Osteocyte (in vitro differentiated cells): ENCODE measurements at regions not wholly inside any gene's neighbourhood (a gene's known extent, or its start where the extent isn't known, plus 50 kb on each side); places are given as distances from the start of the nearest gene placed in this dataset.

ENCODE experiments used
- DNase-seq: peaks from one replicate; pipeline ENCODE4 v3.0.0; 2021; ENCODE audit warnings: mixed read lengths; ENCODE audit not compliant: unreplicated experiment; ENCODE audit errors: extremely low spot score
- H3K27ac Mint-ChIP-seq: one replicate; pipeline ENCODE4 v1.8.0; 2021; ENCODE audit warnings: mild to moderate bottlenecking, mixed read lengths; ENCODE audit not compliant: unreplicated experiment
- H3K27me3 Mint-ChIP-seq: one replicate; pipeline ENCODE4 v1.8.0; 2021; ENCODE audit warnings: mixed read lengths; ENCODE audit not compliant: unreplicated experiment
- H3K36me3 Mint-ChIP-seq: one replicate; pipeline ENCODE4 v1.8.0; 2021; ENCODE audit warnings: mixed read lengths; ENCODE audit not compliant: unreplicated experiment
- H3K4me1 Mint-ChIP-seq: one replicate; pipeline ENCODE4 v1.8.0; 2021; ENCODE audit warnings: mixed read lengths; ENCODE audit not compliant: unreplicated experiment
- H3K4me3 Mint-ChIP-seq: one replicate; pipeline ENCODE4 v1.8.0; 2021; ENCODE audit warnings: mild to moderate bottlenecking, moderate library complexity, mixed read lengths; ENCODE audit not compliant: unreplicated experiment
- H3K9me3 Mint-ChIP-seq: one replicate; pipeline ENCODE4 v1.8.0; 2021; ENCODE audit warnings: mixed read lengths; ENCODE audit not compliant: unreplicated experiment
- CTCF ChIP-seq: fragments of 200-600 bp; sonication (generic); IDR thresholded peaks from 2 replicates; pipeline ENCODE4 v1.5.0; 2021; ENCODE audit warnings: antibody characterized with exemption, mild to moderate bottlenecking, moderate library complexity

GRCh38 chr1:219460081-219460895 lies 152.6 kb downstream of the ZC3H11B start:
- H3K27me3 Mint-ChIP-seq, result no peaks in the 10 kb centered on the region
- no peak for TF ChIP-seq CTCF
- H3K4me1 Mint-ChIP-seq, result peaks cover 14% of the 10 kb centered on the region
- H3K27ac Mint-ChIP-seq, result no peak overlapping the region
- H3K9me3 Mint-ChIP-seq, result no peaks in the 10 kb centered on the region
- no peaks in the 10 kb centered on the region for H3K36me3 Mint-ChIP-seq
- no peak for DNase-seq
- no peak overlapping the region for H3K4me3 Mint-ChIP-seq

- peak; percentile 83 for DNase-seq
- no peaks in the 10 kb centered on the region for H3K36me3 Mint-ChIP-seq
- peaks cover 2% of the 10 kb centered on the region for H3K9me3 Mint-ChIP-seq
- peaks cover 2% of the 10 kb centered on the region for H3K27me3 Mint-ChIP-seq
- TF ChIP-seq CTCF, result no peak
- no peak overlapping the region for H3K27ac Mint-ChIP-seq
- H3K4me1 Mint-ChIP-seq, result peaks cover 14% of the 10 kb centered on the region
- H3K4me3 Mint-ChIP-seq, result no peak overlapping the region
These were observed 153.4 kb downstream of the ZC3H11B start for GRCh38 chr1:219459351-219460080.

GRCh38 chr1:219446288-219446687 lies 166.6 kb downstream of the ZC3H11B start:
- H3K27ac Mint-ChIP-seq, result no peak overlapping the region
- DNase-seq, result no peak
- no peaks in the 10 kb centered on the region for H3K4me1 Mint-ChIP-seq
- no peak overlapping the region for H3K4me3 Mint-ChIP-seq
- H3K27me3 Mint-ChIP-seq, result peaks cover 4% of the 10 kb centered on the region
- H3K36me3 Mint-ChIP-seq, result no peaks in the 10 kb centered on the region
- no peak for TF ChIP-seq CTCF
- no peaks in the 10 kb centered on the region for H3K9me3 Mint-ChIP-seq

GRCh38 chr1:219445864-219446263 lies 167.0 kb downstream of the ZC3H11B start:
- no peak for DNase-seq
- no peak for TF ChIP-seq CTCF
- Mint-ChIP-seq H3K4me3 (no peak overlapping the region), H3K27ac (no peak overlapping the region), H3K36me3 (no peaks in the 10 kb centered on the region), H3K27me3 (peaks cover 4% of the 10 kb centered on the region), H3K4me1 (no peaks in the 10 kb centered on the region), H3K9me3 (no peaks in the 10 kb centered on the region)

GRCh38 chr1:219444474-219444873 lies 168.4 kb downstream of the ZC3H11B start:
- DNase-seq, result no peak
- Mint-ChIP-seq H3K4me1 (no peaks in the 10 kb centered on the region), H3K27me3 (peaks cover 2% of the 10 kb centered on the region), H3K4me3 (no peak overlapping the region), H3K36me3 (no peaks in the 10 kb centered on the region), H3K9me3 (no peaks in the 10 kb centered on the region), H3K27ac (no peak overlapping the region)
- no peak for TF ChIP-seq CTCF
